ENCODE measurements at regions not wholly inside any gene's neighbourhood (a gene's known extent, or its start where the extent isn't known, plus 50 kb on each side); places are given as distances from the start of the nearest gene placed in this dataset.

- Mint-ChIP-seq H3K36me3 (ENCODE audit: insufficient read depth) (no peaks in the 10 kb centered on the region), H3K4me3 (ENCODE audit: low read depth) (no peak overlapping the region), H3K27ac (no peak overlapping the region), H3K4me1 (ENCODE audit: low read depth) (peaks cover 6% of the 10 kb centered on the region), H3K9me3 (ENCODE audit: low read depth) (peaks cover 6% of the 10 kb centered on the region), H3K27me3 (no peaks in the 10 kb centered on the region)
- DNase-seq (ENCODE audit: low spot score, unreplicated experiment): no peak
- TF ChIP-seq CTCF (IDR thresholded peaks at IDR 0.05; ENCODE audit: unreplicated experiment): no peak
Observed at GRCh38 chr3:192001218-192001617, 540.3 kb downstream of the PYDC2 start.

DNA sequence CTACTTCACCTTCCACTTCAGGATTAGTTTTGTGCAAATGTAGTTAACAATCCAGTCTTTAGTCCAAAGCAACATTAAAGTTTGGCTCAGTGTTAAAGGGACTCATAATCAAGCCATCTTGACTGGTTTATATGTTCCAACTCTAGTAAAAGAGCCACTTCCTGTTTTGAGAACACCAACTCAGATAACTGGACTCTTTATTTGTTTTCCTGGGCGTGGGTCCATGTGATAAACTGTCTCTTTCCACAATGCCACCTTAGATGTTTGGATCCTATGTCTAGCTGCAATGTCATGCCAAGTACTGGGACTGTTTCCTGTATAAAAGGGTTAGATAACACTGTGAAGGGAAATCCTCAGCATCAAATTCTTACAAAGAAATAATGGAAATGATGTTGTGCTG lies 545.0 kb downstream of the PYDC2 start:
- TF ChIP-seq CTCF (IDR thresholded peaks at IDR 0.05; ENCODE audit: unreplicated experiment): no peak
- no peaks in the 10 kb centered on the region for H3K4me1 Mint-ChIP-seq (ENCODE audit: low read depth)
- no peak overlapping the region for H3K27ac Mint-ChIP-seq
- no peaks in the 10 kb centered on the region for H3K36me3 Mint-ChIP-seq (ENCODE audit: insufficient read depth)
- H3K27me3 Mint-ChIP-seq: no peaks in the 10 kb centered on the region
- H3K4me3 Mint-ChIP-seq (ENCODE audit: low read depth): no peak overlapping the region
- H3K9me3 Mint-ChIP-seq (ENCODE audit: low read depth): no peaks in the 10 kb centered on the region
- no peak for DNase-seq (ENCODE audit: low spot score, unreplicated experiment)

GRCh38 chr3:192009903-192010302 lies 548.9 kb downstream of the PYDC2 start:
- TF ChIP-seq CTCF (IDR thresholded peaks at IDR 0.05; ENCODE audit: unreplicated experiment): no peak

DNA sequence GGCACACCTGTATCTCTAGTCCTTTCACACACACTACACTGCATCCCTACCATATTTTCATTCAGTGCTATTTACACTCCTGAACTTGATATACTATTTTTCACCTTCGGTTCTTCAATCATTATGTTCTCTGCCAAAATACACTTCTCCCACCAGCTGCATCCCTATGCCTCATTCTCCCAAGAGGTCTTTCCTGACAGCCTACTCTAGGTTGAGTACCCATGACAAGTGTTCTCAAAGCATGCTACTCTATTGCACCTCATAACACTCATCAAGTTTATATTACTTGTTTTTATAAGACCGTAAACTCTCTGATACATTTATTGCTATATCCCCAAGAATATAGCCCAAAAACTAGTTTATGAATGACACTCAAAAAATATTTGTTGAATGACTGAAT lies 549.5 kb downstream of the PYDC2 start:
- Mint-ChIP-seq H3K27ac (no peak overlapping the region), H3K36me3 (ENCODE audit: insufficient read depth) (no peaks in the 10 kb centered on the region), H3K27me3 (no peaks in the 10 kb centered on the region), H3K4me3 (ENCODE audit: low read depth) (no peak overlapping the region), H3K9me3 (ENCODE audit: low read depth) (peaks cover 4% of the 10 kb centered on the region), H3K4me1 (ENCODE audit: low read depth) (no peaks in the 10 kb centered on the region)
- no peak for TF ChIP-seq CTCF (IDR thresholded peaks at IDR 0.05; ENCODE audit: unreplicated experiment)
- DNase-seq (ENCODE audit: low spot score, unreplicated experiment): no peak

More at GRCh38 chr3:192009903-192010302, 548.9 kb downstream of the PYDC2 start:
- Mint-ChIP-seq H3K27me3 (no peaks in the 10 kb centered on the region), H3K36me3 (ENCODE audit: insufficient read depth) (no peaks in the 10 kb centered on the region), H3K4me1 (ENCODE audit: low read depth) (no peaks in the 10 kb centered on the region), H3K27ac (no peak overlapping the region), H3K4me3 (ENCODE audit: low read depth) (no peak overlapping the region), H3K9me3 (ENCODE audit: low read depth) (peaks cover 4% of the 10 kb centered on the region)
- DNase-seq (ENCODE audit: low spot score, unreplicated experiment): no peak

DNA sequence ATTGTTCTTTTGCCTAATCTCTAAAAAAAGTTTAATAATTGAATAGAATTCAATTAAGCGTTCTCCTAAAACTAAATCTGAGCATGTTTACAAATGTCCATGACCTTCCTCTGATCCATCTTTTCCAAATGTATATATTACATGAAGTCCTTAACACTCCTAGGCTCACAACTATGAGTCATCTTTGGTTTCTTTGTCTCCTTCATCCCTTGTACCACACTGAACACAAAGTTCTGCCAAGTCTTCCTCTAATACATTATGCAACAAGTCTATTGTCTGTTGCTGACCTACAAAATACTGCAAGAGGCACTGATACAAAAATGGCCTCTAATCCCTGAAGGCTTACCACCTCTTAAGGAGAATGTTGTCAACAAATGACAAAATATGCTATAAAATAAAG lies 550.2 kb downstream of the PYDC2 start:
- Mint-ChIP-seq H3K9me3 (ENCODE audit: low read depth) (peaks cover 4% of the 10 kb centered on the region), H3K36me3 (ENCODE audit: insufficient read depth) (no peaks in the 10 kb centered on the region), H3K4me3 (ENCODE audit: low read depth) (no peak overlapping the region), H3K4me1 (ENCODE audit: low read depth) (no peaks in the 10 kb centered on the region), H3K27ac (no peak overlapping the region), H3K27me3 (no peaks in the 10 kb centered on the region)
- no peak for DNase-seq (ENCODE audit: low spot score, unreplicated experiment)
- no peak for TF ChIP-seq CTCF (IDR thresholded peaks at IDR 0.05; ENCODE audit: unreplicated experiment)
